HG03558 (cell line): ENCODE measurements at regions not wholly inside any gene's neighbourhood (a gene's known extent, or its start where the extent isn't known, plus 50 kb on each side); places are given as distances from the start of the nearest gene placed in this dataset.

ENCODE experiments used
- ATAC-seq: cut with Tn5 transposase; IDR thresholded peaks from one replicate; pipeline ENCODE4 v1.9.1; 2021; ENCODE audit warnings: moderate number of reproducible peaks; ENCODE audit not compliant: unreplicated experiment; ENCODE audit errors: extremely low read depth

DNA sequence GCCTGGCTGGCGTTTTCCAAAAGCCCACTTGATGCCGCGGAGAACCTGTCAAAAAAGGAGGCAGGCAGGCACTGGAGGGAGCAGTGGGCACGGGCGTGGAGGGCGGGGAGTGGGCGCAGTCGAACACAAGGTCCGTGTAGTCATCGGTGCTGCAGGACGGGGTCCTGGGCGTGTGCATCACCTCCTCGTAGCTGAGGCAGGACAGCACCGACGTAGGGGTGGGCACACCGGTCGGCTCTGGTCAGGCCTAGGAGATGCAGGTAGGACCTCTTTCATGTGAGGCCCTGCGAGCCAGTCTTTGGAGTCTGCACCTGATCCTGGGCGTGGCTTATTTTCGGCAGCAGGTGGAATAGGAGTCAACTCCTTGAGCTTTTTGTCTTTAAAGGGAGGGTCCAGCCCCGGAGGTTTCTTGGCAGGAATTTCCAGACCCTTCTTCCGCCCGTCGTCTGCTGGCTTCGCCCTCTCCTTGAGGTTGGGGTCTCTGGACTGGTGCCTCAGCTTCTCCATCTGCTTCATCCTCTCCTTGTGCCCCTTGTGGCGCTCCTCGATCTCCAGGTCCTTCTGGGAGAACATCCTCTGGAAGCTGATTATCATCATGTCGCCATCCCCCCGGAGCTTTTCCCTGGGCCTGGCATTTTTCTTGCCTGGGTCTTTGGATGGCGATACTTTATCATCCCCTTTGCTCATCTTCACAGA, 892.5 kb upstream of the LRRTM1 start:
- no peak for ATAC-seq

DNA sequence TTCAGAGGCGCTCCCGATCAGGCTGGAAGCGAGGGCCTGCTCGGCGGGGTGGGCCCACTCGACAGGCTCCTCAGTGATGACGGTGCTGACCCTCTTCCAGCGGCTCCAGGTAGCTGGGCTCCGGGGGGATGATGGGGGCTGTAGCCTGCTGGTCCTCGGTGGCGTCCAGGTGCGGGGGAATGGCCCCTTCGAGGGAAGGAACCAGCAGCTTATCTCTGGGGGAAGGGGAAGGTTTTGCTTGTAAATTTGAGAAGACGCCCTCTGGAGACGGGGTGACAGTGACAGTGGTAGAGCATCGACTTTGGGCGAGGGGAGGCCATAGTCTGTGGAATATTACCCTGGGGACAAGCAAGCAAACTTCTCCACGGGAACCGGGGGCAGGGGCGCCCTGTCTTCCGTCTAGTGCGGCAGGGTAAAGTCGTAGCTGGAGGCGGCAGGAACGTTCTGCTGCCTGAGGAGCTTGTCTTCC, 891.9 kb upstream of the LRRTM1 start:
- no peak for ATAC-seq

DNA sequence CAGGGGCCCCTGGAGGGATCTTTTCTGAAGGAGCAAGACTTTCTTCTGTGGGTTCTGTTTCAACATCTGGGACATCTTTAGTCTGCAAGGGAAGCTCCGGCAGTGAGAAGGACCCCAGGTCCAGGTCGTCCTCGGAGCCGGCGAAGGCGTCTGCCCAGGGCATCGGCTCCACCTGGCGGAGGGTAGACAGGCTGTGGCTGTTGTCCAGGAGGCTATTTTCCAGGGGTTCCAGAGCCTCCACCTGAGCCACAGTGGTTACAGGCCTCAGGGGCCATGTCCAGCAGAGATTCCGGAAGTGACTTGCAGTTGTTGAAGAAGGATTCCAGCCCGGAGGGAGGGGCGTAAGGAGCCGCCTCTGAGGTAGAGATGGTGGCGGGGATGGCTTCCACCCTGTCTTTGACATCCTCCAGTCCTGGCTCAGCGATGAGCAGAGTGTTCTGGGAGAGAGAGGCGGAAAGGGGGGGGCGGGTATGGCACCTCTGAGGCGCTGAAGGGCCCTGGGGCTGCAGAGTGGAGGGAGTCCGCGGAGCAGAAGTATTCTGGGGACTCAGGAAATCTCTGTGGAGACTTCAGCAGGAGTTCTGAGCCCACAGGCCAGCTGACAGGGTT, 891.3 kb upstream of the LRRTM1 start:
- no peak for ATAC-seq

DNA sequence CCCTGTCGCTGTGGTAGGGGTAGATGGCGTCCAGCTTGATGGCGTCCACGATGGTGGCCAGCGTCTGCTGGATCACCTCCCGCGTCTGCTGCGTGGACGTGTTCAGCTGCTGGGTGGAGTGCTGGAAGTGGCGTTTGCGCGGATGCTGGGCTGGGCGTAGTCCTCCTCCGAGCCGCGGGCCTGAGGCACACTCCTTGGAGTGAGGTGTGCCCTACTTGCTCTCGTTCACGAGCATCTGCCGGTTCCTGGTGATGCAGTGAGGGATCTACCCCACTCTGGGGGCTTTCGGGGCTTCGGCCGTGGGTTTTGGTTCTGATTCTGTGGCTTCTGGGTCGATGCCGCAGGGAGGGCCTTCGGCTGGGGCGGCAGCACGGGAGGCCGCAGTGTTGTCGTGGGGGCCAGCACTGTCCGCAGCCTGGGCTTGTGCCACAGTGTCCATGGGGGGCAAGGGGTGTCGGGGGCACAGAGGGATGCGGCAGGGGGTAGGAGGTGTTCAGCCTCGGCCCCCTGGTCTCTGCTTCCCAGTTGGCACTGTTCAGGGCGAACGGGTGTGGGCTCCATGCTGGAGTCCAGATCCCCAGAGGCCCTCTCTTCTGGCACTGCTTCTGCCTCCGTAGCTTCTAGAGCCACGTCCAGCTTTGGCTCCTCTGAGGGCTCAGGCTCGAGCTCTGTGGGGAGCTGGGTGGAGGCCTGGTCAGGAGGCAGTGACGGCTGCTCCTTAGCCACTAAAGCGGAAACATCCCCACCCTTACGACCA, 890.6 kb upstream of the LRRTM1 start:
- ATAC-seq: no peak

DNA sequence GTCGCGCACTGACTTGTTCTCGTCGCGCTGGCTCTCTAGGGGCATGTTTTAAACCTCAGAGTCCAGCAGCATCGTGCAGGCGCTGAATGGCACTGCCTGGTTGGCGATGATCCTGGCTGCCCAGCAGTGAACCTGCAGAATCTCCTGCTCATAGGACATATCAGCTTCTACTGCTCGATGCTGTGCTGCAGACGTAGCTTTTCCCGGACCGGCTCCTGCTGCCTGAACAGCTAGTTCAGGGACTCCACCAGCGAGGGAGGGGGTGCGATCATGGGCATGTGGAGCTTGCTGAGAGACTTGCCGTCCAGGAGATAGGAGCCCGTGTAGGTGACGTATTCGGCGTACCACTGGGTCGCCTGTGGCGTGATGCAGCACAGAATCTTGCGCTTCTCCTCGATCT, 890.0 kb upstream of the LRRTM1 start:
- ATAC-seq: no peak

DNA sequence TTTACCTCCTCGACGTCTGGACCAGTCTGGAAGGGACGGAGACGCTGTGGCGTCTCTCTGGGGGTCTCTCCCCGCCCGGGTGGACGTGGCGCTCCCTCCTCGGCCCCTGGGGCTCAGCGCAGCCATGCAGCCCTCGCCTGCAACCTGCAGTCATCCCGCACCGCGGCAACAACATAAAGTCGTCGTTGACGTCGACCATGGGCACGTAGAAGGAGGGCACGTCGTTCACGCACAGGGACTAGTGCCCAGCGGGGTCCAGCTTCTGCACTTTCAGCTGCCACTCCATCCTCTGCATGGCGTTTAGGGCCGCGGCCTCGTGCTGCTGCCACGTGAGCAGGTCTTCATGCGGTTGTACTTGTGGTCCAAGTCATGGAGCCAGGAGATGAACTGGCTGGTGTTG, 889.6 kb upstream of the LRRTM1 start:
- ATAC-seq: no peak

DNA sequence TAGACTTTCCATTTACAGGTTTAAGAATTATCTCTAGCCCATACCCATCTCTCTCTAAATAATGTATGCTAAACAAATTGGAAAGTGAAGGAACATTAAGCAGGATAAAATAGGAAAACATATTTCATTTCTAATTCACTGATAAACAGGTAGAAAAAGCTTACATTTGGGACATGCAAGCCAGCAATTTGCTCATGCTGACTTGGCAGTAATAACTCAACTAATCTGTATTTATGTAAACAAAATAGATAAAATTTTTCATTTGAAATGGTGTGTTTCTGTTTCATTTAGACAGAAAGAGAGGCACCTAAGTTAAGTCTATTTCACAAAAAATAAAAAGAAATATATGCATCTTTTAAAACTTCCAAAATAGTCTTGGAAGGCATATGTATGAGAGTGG, 877.3 kb upstream of the LRRTM1 start:
- ATAC-seq: no peak

DNA sequence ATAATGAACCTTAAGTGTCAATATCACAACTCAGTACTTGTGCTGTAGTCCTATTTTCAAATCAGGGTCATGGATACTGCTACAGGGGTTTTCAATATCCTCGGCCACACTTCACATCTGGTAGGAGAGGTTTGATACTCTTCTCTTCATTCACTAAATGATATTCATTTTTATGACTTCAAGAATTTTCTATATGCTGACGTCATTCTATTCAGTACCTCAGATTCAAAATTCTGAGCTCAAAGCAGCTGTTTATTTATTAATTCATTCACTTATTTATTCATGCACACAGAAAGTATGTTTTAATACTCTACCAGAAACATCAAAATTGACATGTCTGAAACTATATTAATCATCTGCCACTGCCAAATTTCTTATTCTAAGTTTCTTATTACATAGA, 866.9 kb upstream of the LRRTM1 start:
- no peak for ATAC-seq

DNA sequence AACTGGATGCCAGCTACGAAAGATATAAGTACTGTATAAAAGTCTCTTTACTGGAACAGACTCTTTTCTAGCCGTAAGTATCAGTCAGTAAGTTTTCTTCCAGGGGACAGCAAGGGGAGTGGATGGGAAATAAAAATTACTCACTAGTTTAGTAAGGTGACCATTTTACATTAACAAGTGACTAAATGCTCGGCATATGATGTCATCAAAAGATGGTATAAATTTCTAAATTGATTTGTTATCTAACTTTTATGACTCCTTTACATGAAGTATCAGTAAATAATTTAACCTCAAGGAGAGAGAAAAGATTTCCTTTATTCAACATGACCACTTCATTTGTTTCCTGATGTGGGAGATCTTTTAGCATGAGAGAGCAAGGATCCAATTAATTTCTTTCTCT, 859.0 kb upstream of the LRRTM1 start:
- ATAC-seq: no peak

DNA sequence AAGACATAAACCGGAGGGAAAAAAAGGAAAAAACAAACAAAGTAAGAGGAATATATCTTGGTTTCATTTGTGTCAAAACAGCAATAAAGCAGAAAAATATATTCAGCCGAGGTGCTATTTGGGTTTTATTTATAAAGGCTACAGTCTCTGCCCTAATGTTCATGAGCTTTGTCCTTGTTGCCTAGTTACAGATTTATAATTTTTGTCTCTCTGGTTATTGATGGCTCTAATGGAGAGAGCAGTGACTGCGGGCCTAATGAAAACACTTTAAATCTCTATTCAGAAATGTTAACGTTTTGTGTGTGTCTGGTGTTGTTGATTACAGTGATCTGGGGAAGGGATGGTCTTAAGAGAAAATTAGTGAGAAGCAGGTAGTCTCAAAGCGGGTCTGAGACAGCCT, 854.0 kb upstream of the LRRTM1 start:
- no peak for ATAC-seq

DNA sequence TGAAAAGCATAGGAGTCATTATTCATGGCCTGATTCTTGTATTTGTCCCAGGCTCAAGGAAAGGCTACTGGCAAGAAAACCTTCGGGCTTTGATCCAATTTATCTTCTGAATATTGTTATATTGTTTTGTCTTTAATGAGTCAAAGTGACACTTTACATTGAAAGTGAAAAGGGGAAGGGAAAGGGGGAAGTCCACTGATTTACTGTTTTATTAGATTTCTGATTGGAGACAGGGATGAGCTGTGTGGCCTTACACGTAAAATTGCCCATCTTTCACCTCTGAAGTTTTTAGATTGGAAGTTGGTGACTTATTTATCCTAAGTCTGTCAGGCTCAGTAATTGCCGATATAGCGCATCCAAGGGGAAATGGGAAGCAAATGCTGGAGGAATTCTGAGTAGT, 843.8 kb upstream of the LRRTM1 start:
- no peak for ATAC-seq

DNA sequence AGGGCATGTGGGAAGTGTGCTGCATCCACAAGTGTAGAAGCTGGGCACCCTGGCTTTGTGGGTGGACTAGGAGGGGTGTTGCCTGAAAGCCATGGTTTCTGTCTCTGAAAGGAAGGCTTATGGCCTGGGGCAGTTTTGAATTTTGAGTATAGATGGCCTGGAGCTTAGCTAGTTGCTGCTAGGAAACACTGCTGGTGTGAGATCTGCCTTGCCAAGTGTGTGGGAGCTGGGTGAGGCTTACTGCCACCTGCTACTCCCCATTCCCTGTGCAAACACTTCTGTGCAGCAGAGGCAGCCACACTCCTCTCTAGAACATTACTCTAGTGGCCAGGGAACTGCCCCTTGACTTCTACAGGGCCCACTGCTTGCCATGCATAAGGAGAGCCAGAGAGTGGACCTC, 831.7 kb upstream of the LRRTM1 start:
- no peak for ATAC-seq

DNA sequence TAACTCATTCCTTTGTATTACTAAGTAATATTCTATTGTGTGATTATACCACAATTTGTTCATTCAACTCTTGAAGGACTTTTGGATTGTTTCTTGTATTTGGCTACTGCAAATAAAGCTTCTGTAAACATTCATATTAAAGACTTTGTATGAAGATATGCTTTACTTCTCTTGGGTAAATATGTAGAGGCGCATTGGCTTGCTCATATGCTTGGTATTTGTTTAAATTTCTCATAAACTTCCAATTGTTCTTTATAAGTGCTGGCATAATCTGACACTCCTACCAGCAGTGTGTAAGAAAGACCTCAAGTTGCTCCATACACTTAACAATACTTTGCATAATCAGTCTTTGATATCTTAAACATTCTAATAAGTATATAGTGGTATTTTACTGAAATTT, 792.8 kb upstream of the LRRTM1 start:
- ATAC-seq: no peak

DNA sequence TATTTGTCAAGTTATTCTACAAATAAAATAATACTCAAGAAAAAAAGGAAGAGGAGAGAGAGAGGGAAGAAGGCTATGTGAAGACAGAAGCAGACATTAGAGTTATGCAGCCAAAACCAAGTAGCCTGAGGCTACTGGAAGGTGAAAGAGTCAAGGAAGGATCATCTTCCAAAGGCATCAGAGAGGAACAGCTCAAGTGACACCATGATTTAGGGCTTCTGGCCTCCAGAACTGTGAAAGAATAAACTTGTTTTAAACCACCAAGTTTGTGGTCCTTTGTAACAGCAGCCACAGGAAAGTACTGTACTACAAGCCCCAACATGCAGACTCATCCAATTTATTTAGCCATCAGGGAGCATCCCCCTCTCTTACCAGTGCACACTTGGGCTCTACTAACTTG, 788.5 kb upstream of the LRRTM1 start:
- no peak for ATAC-seq

DNA sequence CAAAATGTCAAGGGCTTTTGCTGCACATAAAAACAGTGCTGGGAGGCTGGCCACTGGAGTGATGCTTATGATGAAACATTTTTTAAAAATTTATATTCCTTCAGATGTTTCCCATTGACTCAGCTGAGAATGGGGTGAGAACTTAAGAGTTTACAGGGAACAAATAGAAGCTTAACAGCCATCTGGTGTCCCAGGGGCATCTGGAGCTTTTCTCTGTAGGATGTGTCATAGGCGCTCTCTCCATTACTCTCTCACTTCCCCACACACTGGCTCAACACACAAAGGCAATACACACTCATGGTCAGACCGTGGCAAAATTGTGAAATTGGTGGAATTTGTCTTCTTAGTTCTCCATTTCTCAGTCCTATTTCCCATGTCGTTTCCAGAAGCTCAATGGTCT, 783.1 kb upstream of the LRRTM1 start:
- no peak for ATAC-seq

DNA sequence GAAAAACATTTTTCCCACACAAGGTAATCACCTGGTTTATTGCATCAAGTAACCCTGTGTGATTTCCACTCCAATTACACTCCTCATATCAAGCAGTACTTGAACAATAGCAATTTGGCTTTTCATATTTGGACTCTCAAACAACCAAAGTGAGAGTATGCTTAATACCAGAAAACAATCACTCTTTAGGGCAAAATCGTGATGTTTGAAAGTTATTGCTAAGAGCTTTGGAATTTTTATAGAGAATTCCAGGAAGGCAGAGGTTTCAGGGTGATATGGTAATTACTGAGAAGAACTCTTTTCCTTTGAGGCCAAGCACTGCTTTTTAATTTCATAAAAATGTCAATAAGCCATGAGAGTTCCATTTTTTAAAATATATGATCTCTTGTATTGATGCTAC, 779.5 kb upstream of the LRRTM1 start:
- ATAC-seq: no peak

DNA sequence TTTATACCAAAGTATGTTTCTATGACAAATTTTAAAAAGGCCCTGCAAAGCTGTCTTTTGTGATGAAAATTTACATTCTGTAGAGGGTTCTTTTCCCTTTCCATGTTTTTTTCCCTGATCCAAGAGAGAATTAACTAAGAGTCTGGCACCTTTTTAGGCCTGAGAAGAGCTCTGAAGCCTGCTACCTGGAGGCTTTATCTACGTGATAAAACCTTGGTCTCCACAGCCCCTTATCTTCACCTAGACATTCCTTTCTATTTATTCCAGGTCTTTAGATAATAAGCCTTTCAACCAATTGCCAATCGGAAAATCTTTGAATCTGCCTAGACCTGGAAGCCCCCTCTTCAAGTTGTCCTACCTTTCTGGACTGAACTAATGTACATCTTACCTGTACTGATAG, 774.1 kb upstream of the LRRTM1 start:
- ATAC-seq: no peak

DNA sequence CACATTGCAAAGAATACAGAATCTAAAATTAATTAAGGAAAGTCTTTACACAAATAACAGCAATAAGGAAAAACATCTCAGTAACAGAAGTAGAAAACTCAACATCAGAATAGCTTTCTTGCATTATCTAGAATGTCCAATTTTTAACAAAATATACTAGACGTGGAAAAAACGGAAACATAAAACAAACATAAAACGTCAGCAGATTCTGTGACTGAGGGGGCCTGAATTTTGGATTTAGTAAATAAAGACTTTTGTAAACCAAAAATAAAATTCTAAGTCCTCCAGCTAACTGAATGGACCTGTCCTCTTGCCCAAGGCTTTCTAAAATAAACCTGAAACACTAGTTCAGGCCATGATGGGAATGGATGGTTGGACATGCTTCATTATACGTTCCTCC, 773.5 kb upstream of the LRRTM1 start:
- no peak for ATAC-seq

DNA sequence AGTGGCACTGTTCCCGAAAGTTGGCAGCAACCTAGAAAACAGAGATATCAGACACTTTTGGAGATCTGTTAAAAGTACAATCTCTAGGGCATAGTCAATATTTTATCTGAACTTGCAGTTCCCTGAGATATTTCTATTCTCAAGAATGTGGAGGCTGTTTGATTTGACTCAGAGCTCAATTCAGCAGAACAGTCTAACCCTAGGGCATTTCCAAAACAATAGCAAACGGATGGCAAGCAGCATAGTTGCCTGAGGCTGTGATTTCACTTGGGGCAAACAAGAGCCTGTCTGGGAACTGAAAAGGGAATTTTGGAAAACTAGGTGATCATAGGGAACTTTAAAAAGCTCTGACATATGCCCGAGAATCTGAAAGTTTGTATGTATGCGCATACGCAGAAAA, 772.8 kb upstream of the LRRTM1 start:
- ATAC-seq: no peak

DNA sequence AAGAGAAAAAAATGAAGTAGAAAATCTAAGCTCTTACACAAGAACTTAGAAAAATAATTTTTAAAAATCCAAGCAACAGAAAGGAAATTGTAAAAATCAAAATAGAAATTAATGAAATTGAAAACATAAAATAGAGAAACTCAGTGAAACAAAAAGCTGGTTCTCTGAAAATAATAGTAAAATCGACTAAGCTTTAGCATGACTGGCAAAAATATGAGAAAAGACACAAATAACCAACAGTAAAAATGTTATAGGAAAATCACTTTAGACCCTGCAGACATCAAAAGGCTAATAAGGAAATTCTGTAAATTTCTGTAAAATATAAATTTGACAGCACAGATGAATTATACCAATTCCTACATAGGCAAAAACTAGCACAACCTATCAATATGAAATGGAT, 768.9 kb upstream of the LRRTM1 start:
- no peak for ATAC-seq

DNA sequence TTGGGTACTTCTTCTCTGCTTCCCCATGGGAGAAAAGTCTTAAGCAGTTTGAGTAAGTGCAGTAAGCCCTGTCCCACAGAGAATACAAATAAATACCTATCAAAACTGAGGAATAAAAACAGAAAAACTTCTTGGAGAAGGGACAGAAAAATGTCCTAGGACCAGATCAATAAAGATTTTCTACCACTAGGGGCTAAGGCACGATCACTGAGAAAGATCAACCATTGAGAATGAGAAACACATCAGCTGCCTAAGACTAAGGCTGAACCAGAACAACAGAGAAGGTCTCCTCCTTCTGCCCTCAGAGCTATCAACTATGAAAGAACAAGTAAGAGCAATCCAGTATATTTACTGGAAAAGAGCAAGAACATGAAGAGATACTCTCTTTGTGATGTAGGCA, 763.6 kb upstream of the LRRTM1 start:
- ATAC-seq: no peak

DNA sequence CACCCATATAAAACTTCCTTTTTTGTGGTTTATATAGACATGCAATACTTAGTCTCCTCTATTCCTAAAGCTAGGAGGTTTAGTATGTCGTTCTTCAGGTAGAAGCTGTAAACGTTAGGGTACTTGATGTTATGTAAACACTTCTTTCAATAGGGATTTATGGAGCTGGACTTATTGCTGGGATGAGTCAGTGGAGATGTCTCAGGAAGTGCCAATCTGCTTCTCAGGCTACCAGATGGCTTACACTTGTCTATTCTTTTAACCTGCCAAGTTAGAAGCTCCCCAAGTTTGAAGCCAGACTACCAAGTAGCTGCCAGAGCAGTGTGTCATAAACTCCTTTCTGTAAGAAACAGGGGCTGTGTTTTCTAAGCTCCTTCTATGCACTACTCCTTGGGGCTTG, 756.5 kb upstream of the LRRTM1 start:
- no peak for ATAC-seq
